Testis (tissue), 2 donors: ENCODE measurements at regions not wholly inside any gene's neighbourhood (a gene's known extent, or its start where the extent isn't known, plus 50 kb on each side); places are given as distances from the start of the nearest gene placed in this dataset.

Source experiments
- DNase-seq: peaks from one replicate; pipeline ENCODE4 v3.0.0-alpha.2; 2019
- H3K27ac ChIP-seq, 2 donors: fragments of 200-600 bp; sonication (generic); one replicate each; pipeline ENCODE4 v1.5.1; 2019
- H3K27me3 ChIP-seq: fragments of 200-600 bp; sonication (generic); one replicate; pipeline ENCODE4 v1.5.1; 2019
- H3K36me3 ChIP-seq: fragments of 200-600 bp; sonication (generic); one replicate; pipeline ENCODE4 v1.5.1; 2017; ENCODE audit warnings: low read depth; ENCODE audit errors: missing control alignments
- H3K4me1 ChIP-seq: fragments of 200-600 bp; sonication (generic); one replicate; pipeline ENCODE4 v1.5.1; 2019
- H3K4me3 ChIP-seq, 2 donors: fragments of 200-600 bp; sonication (generic); one replicate each; pipeline ENCODE4 v1.5.1; 2017 to 2019
- H3K9me3 ChIP-seq: fragments of 200-600 bp; sonication (generic); one replicate; pipeline ENCODE4 v1.5.1; 2017
- CTCF ChIP-seq, 3 experiments: fragments of 450-650 bp in 2 of 3; fragments of 200-600 bp in 1 of 3; sonication (generic) in 1 of 3; IDR thresholded peaks; one replicate each; pipeline ENCODE4 v1.5.1; 2016 to 2019; ENCODE audit warnings: antibody characterized with exemption in 3 of 3, mild to moderate bottlenecking in 2 of 3, moderate library complexity in 1 of 3
- POLR2A ChIP-seq: fragments of 450-650 bp; IDR thresholded peaks from one replicate; pipeline ENCODE4 v1.6.1; 2017; ENCODE audit warnings: antibody characterized with exemption, mild to moderate bottlenecking, moderate library complexity
- WGBS, 2 donors: methylation state at CpG; one replicate each; pipeline ENCODE4 v1.1.5; 2018; 5-methylcytosine and 5-hydroxymethylcytosine counted together
- intact Hi-C: fragments of 100-400 bp; cut with DNase I; formaldehyde crosslinking; loops from one replicate; pipeline ENCODE4 v1.15.1; 2023; ENCODE audit warnings: low total_unique reads

GRCh38 chrX:149992918-149993317 is 54.6 kb upstream of the EOLA2 start:
- Histone ChIP-seq H3K4me3 (no peak overlapping the region), H3K9me3 (no peaks in the 10 kb centered on the region), H3K4me1 (no peaks in the 10 kb centered on the region), H3K36me3 (no peaks in the 10 kb centered on the region), H3K27ac (no peak overlapping the region), H3K27me3 (no peaks in the 10 kb centered on the region)
- intact Hi-C loops: no loop called here
- no peak for TF ChIP-seq CTCF (IDR thresholded peaks at IDR 0.05)
- no peak for TF ChIP-seq POLR2A
- 26 to 37% methylated on average over 2 of the region's 2 CpGs for WGBS, 2 donors
- no peak for DNase-seq

GRCh38 chrX:149993989-149994388 is 55.7 kb upstream of the EOLA2 start:
- WGBS, 2 donors: 88 to 100% methylated on average over 1 to 3 of the region's 4 CpGs
- Histone ChIP-seq H3K4me3 (no peak overlapping the region), H3K27me3 (no peaks in the 10 kb centered on the region), H3K4me1 (no peaks in the 10 kb centered on the region), H3K9me3 (no peaks in the 10 kb centered on the region), H3K27ac (no peak overlapping the region), H3K36me3 (no peaks in the 10 kb centered on the region)
- intact Hi-C loops: no loop called here
- TF ChIP-seq CTCF (IDR thresholded peaks at IDR 0.05): no peak
- no peak for TF ChIP-seq POLR2A
- no peak for DNase-seq

GRCh38 chrX:149996515-149996914 is 58.2 kb upstream of the EOLA2 start:
- DNase-seq: no peak
- no peaks in the 10 kb centered on the region for H3K36me3 ChIP-seq
- H3K4me1 ChIP-seq: no peaks in the 10 kb centered on the region
- H3K27ac ChIP-seq: no peak overlapping the region
- no peak for TF ChIP-seq POLR2A
- no peak for TF ChIP-seq CTCF (IDR thresholded peaks at IDR 0.05)
- H3K4me3 ChIP-seq: no peak overlapping the region
- no peaks in the 10 kb centered on the region for H3K9me3 ChIP-seq
- intact Hi-C loops: no loop called here
- no peaks in the 10 kb centered on the region for H3K27me3 ChIP-seq
- 62 to 88% methylated on average over 4 of the region's 4 CpGs for WGBS, 2 donors

DNA sequence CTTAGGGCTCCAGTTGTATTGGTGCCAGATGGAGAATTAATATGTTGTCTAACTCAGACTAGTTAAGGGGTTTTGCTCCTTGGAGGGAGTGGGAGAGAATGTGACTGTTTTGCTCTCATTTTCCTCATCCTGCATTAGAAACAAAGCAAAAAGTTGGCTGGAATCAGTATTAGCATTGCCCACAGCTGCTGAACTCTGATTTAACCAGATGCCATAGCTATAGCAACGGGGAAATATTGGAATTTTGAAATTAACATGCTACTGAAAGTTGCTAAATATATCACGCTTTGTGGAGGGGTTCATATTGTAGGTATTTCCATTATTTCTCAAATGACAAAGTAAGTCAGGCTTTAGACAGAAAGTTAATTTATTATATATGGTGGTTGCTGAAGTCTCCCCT is 66.7 kb upstream of the EOLA2 start:
- Histone ChIP-seq H3K36me3 (no peaks in the 10 kb centered on the region), H3K4me3 (no peak overlapping the region), H3K27me3 (no peaks in the 10 kb centered on the region), H3K9me3 (no peaks in the 10 kb centered on the region), H3K4me1 (no peaks in the 10 kb centered on the region), H3K27ac (no peak overlapping the region)
- TF ChIP-seq CTCF (IDR thresholded peaks at IDR 0.05): no peak
- no peak for TF ChIP-seq POLR2A
- 84 to 95% methylated on average over 2 of the region's 2 CpGs for WGBS, 2 donors
- intact Hi-C loops: no loop called here
- DNase-seq: no peak

GRCh38 chrX:150007356-150007755 is 69.1 kb upstream of the EOLA2 start:
- H3K27ac ChIP-seq: no peak overlapping the region
- H3K9me3 ChIP-seq: no peaks in the 10 kb centered on the region
- H3K27me3 ChIP-seq: no peaks in the 10 kb centered on the region
- no peaks in the 10 kb centered on the region for H3K36me3 ChIP-seq
- no peaks in the 10 kb centered on the region for H3K4me1 ChIP-seq
- no peak for DNase-seq
- 51 to 71% methylated on average over 2 of the region's 2 CpGs for WGBS, 2 donors
- no peak overlapping the region for H3K4me3 ChIP-seq
- intact Hi-C loops: no loop called here
- TF ChIP-seq CTCF (IDR thresholded peaks at IDR 0.05) (no peak), POLR2A (no peak)
